H9 (cell line): ENCODE measurements at regions not wholly inside any gene's neighbourhood (a gene's known extent, or its start where the extent isn't known, plus 50 kb on each side); places are given as distances from the start of the nearest gene placed in this dataset.

ENCODE experiments used
- DNase-seq: peaks from one replicate; pipeline ENCODE4 v3.0.0-alpha.2; 2017
- H2AFZ ChIP-seq: one replicate; pipeline ENCODE4 v1.6.1; 2013; ENCODE audit warnings: mild to moderate bottlenecking, low read length, control low read depth, moderate library complexity
- H2AK5ac ChIP-seq: 2 replicates; pipeline ENCODE4 v1.6.1; 2013; ENCODE audit warnings: low read length, control low read depth, mixed read lengths; ENCODE audit not compliant: insufficient read length
- H2BK120ac ChIP-seq: one replicate; pipeline ENCODE4 v1.6.1; 2013; ENCODE audit warnings: low read depth, mild to moderate bottlenecking, low read length, control low read depth, inconsistent platforms; ENCODE audit not compliant: poor library complexity, severe bottlenecking
- H2BK12ac ChIP-seq: 2 replicates; pipeline ENCODE4 v1.6.1; 2013; ENCODE audit warnings: low read length, control low read depth, mixed read lengths, low read depth; ENCODE audit not compliant: insufficient read length
- H2BK15ac ChIP-seq: 2 replicates; pipeline ENCODE4 v1.6.1; 2013; ENCODE audit warnings: low read depth, low read length, control low read depth
- H2BK20ac ChIP-seq: one replicate; pipeline ENCODE4 v1.6.1; 2013; ENCODE audit warnings: low read depth, mild to moderate bottlenecking, low read length, control low read depth, inconsistent platforms; ENCODE audit not compliant: poor library complexity, severe bottlenecking
- H2BK5ac ChIP-seq: 2 replicates; pipeline ENCODE4 v1.6.1; 2013; ENCODE audit warnings: low read length, control low read depth, mixed read lengths; ENCODE audit not compliant: insufficient read length
- H3K14ac ChIP-seq: 2 replicates; pipeline ENCODE4 v1.6.1; 2013; ENCODE audit warnings: low read length, control low read depth; ENCODE audit not compliant: insufficient read depth
- H3K18ac ChIP-seq: 2 replicates; pipeline ENCODE4 v1.6.1; 2013; ENCODE audit warnings: low read depth, mild to moderate bottlenecking, mixed read lengths, low read length, control low read depth; ENCODE audit not compliant: insufficient read length
- H3K23ac ChIP-seq: 2 replicates; pipeline ENCODE4 v1.6.1; 2013; ENCODE audit warnings: low read length, control low read depth, mixed read lengths, low read depth; ENCODE audit not compliant: insufficient read length
- H3K23me2 ChIP-seq: 2 replicates; pipeline ENCODE4 v1.6.1; 2013; ENCODE audit warnings: low read depth, mild to moderate bottlenecking, mixed read lengths, low read length, control low read depth; ENCODE audit not compliant: insufficient read length, poor library complexity, severe bottlenecking
- H3K27ac ChIP-seq: 2 replicates; pipeline ENCODE4 v1.5.1; 2013; ENCODE audit warnings: low read length, control low read depth, mixed read lengths, low read depth; ENCODE audit not compliant: insufficient read length
- H3K27me3 ChIP-seq: 2 replicates; pipeline ENCODE4 v1.6.1; 2013; ENCODE audit warnings: low read length, control low read depth, inconsistent platforms; ENCODE audit not compliant: insufficient read depth
- H3K4ac ChIP-seq: 2 replicates; pipeline ENCODE4 v1.6.1; 2013; ENCODE audit warnings: low read depth, mild to moderate bottlenecking, control low read depth, inconsistent platforms, low read length, moderate library complexity
- H3K4me1 ChIP-seq: 2 replicates; pipeline ENCODE4 v1.6.1; 2013; ENCODE audit warnings: low read length, control low read depth, inconsistent platforms; ENCODE audit not compliant: insufficient read depth
- H3K4me2 ChIP-seq: 2 replicates; pipeline ENCODE4 v1.6.1; 2013; ENCODE audit warnings: low read length, control low read depth, mixed read lengths; ENCODE audit not compliant: insufficient read length, insufficient read depth
- H3K56ac ChIP-seq: 2 replicates; pipeline ENCODE4 v1.6.1; 2013; ENCODE audit warnings: low read depth, mild to moderate bottlenecking, mixed read lengths, low read length, control low read depth; ENCODE audit not compliant: insufficient read length
- H3K79me1 ChIP-seq: 2 replicates; pipeline ENCODE4 v1.6.1; 2013; ENCODE audit warnings: low read depth, mild to moderate bottlenecking, moderate library complexity, low read length, control low read depth, inconsistent platforms; ENCODE audit not compliant: insufficient read depth, poor library complexity, severe bottlenecking
- H3K79me2 ChIP-seq: 2 replicates; pipeline ENCODE4 v1.6.1; 2013; ENCODE audit warnings: low read length, control low read depth, inconsistent platforms; ENCODE audit not compliant: insufficient read depth
- H3K9ac ChIP-seq: 2 replicates; pipeline ENCODE4 v1.6.1; 2013; ENCODE audit warnings: low read length, control low read depth, mixed read lengths; ENCODE audit not compliant: insufficient read length; ENCODE audit errors: extremely low read depth
- H3K9me3 ChIP-seq: one replicate; pipeline ENCODE4 v1.6.1; 2013; ENCODE audit warnings: low read depth, low read length, inconsistent platforms; ENCODE audit not compliant: control insufficient read depth
- H3T11ph ChIP-seq: one replicate; pipeline ENCODE4 v1.6.1; 2013; ENCODE audit warnings: mild to moderate bottlenecking, low read length, control low read depth, inconsistent platforms
- H4K20me1 ChIP-seq: one replicate; pipeline ENCODE4 v1.6.1; 2013; ENCODE audit not compliant: control insufficient read depth, insufficient read length, insufficient read depth
- H4K5ac ChIP-seq: 2 replicates; pipeline ENCODE4 v1.6.1; 2013; ENCODE audit warnings: low read depth, mild to moderate bottlenecking, mixed read lengths, low read length, control low read depth; ENCODE audit not compliant: insufficient read length
- H4K8ac ChIP-seq: replicated peaks from 2 replicates; pipeline ENCODE4 v1.6.1; 2013; ENCODE audit warnings: low read length, control low read depth, mixed read lengths, low read depth; ENCODE audit not compliant: insufficient read length
- H4K91ac ChIP-seq: 2 replicates; pipeline ENCODE4 v1.6.1; 2013; ENCODE audit warnings: low read depth, mild to moderate bottlenecking, moderate library complexity, mixed read lengths, low read length, control low read depth; ENCODE audit not compliant: insufficient read length
- H3K27ac Mint-ChIP-seq, 3 experiments: 2 replicates in 2 of 3; 3 replicates in 1 of 3; pipeline ENCODE4 v1.8.0; 2020 to 2021; ENCODE audit warnings: mixed read lengths in 3 of 3, mild to moderate bottlenecking in 1 of 3, moderate library complexity in 1 of 3
- H3K27me3 Mint-ChIP-seq: 2 replicates; pipeline ENCODE4 v1.8.0; 2021; ENCODE audit warnings: low read depth, mild to moderate bottlenecking, moderate library complexity, mixed read lengths
- H3K36me3 Mint-ChIP-seq, 3 experiments: 2 replicates in 2 of 3; 3 replicates in 1 of 3; pipeline ENCODE4 v1.8.0; 2020 to 2021; ENCODE audit warnings: low read depth in 3 of 3, mixed read lengths in 3 of 3; ENCODE audit not compliant: insufficient read depth in 1 of 3
- H3K4me1 Mint-ChIP-seq, 2 experiments: 2 replicates each; pipeline ENCODE4 v1.8.0; 2020; ENCODE audit warnings: mixed read lengths in 2 of 2
- H3K4me3 Mint-ChIP-seq, 2 experiments: 2 replicates in 1 of 2; 3 replicates in 1 of 2; pipeline ENCODE4 v1.8.0; 2020 to 2021; ENCODE audit warnings: mild to moderate bottlenecking in 2 of 2, mixed read lengths in 2 of 2, moderate library complexity in 1 of 2
- H3K9me3 Mint-ChIP-seq, 2 experiments: 2 replicates in 1 of 2; 3 replicates in 1 of 2; pipeline ENCODE4 v1.8.0; 2020; ENCODE audit warnings: mild to moderate bottlenecking in 2 of 2, mixed read lengths in 2 of 2, moderate library complexity in 1 of 2
- WGBS: extraction: QIAGEN DNeasy Blood & Tissue Kit; methylation state at CpG from one replicate; pipeline ENCODE4 v1.1.7; 2013; ENCODE audit warnings: missing lambda C conversion rate, low lambda C conversion rate, mixed read lengths; ENCODE audit not compliant: insufficient read length; ENCODE audit errors: extremely low coverage; 5-methylcytosine and 5-hydroxymethylcytosine counted together
- TF ChIP-seq, protein P1 (sequence below): fragments of 200-600 bp; sonication (generic); conservative IDR thresholded peaks from 3 replicates; pipeline ENCODE4 v1.8.0; 2021; ENCODE audit warnings: antibody characterized with exemption, mild to moderate bottlenecking

DNA sequence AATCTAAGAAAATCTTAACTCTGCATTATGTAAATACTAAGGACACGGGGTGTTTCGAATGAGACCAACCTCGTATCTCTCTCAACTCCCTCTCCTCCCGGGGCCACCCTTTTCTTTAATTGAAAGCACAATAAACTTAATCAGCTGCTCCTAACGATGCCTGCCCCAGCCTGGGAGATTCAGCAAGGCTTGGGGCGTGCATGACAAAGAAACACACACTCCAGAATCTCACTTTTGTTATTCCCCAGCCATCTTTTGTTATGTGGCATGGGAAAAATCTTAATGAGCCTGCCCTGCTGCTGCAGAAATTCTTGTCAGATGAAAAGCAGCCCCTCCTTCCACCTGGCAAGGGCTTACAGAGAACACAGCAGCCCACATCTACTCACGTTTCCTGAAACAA is 117.4 kb downstream of the TTLL2 start:
- DNase-seq = peak; percentile 91
- Histone ChIP-seq H3K79me2 (0 out of 2 replicates have a peak, but pooled peaks cover 2% of the 10 kb centered on the region), H3K9me3 (no peaks in the 10 kb centered on the region), H2BK120ac (no peak overlapping the region), H3K27ac (peak overlapping the region; percentile 95), H3K14ac (no peak overlapping the region), H3K79me1 (no peaks in the 10 kb centered on the region), H3K23ac (no peak overlapping the region), H2AFZ (no peak overlapping the region), H2BK15ac (no peak overlapping the region), H4K20me1 (no peaks in the 10 kb centered on the region), H3K27me3 (no peaks in the 10 kb centered on the region), H3K4ac (no peak overlapping the region), H2AK5ac (no peak overlapping the region), H4K8ac (no peak overlapping the region), H3K18ac (peak overlapping the region; percentile 49), H2BK12ac (no peak overlapping the region), H3T11ph (no peak overlapping the region), H3K56ac (no peak overlapping the region), H3K23me2 (no peaks in the 10 kb centered on the region), H3K4me2 (peak overlapping the region; percentile 37), H4K91ac (no peak overlapping the region), H3K4me1 (peaks cover 10% of the 10 kb centered on the region; the same call in 1 of the 2 replicates), H2BK5ac (no peak overlapping the region), H2BK20ac (no peak overlapping the region), H4K5ac (no peak overlapping the region), H3K9ac (peak overlapping the region; percentile 2)
- Mint-ChIP-seq H3K4me1 (peaks cover 66 to 71% of the 10 kb centered on the region in 2 experiments), H3K36me3 (peaks cover 6 to 11% (median 6%) of the 10 kb centered on the region in 3 experiments; a peak in 6 of 7 replicates), H3K9me3 (peaks cover 0 to 5% of the 10 kb centered on the region in 2 experiments; a peak in 3 of 5 replicates), H3K27me3 (no peaks in the 10 kb centered on the region), H3K4me3 (peak overlapping the region; percentile 1 to 62), H3K27ac (peak overlapping the region; percentile 96 to 100 (median 99))
- TF ChIP-seq, protein P1, sequence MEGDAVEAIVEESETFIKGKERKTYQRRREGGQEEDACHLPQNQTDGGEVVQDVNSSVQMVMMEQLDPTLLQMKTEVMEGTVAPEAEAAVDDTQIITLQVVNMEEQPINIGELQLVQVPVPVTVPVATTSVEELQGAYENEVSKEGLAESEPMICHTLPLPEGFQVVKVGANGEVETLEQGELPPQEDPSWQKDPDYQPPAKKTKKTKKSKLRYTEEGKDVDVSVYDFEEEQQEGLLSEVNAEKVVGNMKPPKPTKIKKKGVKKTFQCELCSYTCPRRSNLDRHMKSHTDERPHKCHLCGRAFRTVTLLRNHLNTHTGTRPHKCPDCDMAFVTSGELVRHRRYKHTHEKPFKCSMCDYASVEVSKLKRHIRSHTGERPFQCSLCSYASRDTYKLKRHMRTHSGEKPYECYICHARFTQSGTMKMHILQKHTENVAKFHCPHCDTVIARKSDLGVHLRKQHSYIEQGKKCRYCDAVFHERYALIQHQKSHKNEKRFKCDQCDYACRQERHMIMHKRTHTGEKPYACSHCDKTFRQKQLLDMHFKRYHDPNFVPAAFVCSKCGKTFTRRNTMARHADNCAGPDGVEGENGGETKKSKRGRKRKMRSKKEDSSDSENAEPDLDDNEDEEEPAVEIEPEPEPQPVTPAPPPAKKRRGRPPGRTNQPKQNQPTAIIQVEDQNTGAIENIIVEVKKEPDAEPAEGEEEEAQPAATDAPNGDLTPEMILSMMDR = no peak
- no CpG with 5 or more reads among the region's 7 CpGs for WGBS
